HEK293T (cell line): ENCODE measurements at regions not wholly inside any gene's neighbourhood (a gene's known extent, or its start where the extent isn't known, plus 50 kb on each side); places are given as distances from the start of the nearest gene placed in this dataset.
"Not testable (repeated sequence)": the region's sequence is repeated elsewhere in the genome, so short reads cannot be mapped to it uniquely, and the experiment has no call there.

Experiments
- CTCF ChIA-PET: fragments of 350-600 bp; formaldehyde crosslinking; extraction: SDS; loops from one replicate; lab custom pipeline; 2021; ENCODE audit warnings: antibody characterized with exemption, inconsistent platforms; lab: Yijun Ruan, JAX
- POLR2A ChIA-PET: fragments of 350-600 bp; formaldehyde crosslinking; extraction: SDS; loops from one replicate; lab custom pipeline; 2020; ENCODE audit warnings: antibody characterized with exemption, inconsistent platforms; lab: Yijun Ruan, JAX
- DNase-seq: peaks from one replicate; pipeline ENCODE4 v3.0.0; 2012; ENCODE audit warnings: mixed read lengths; ENCODE audit errors: extremely low spot score
- ARNT ChIP-seq: fragments of 450-650 bp; IDR thresholded peaks from 2 replicates; pipeline ENCODE4 v1.6.1; 2017; ENCODE audit warnings: mild to moderate bottlenecking
- BHLHE40 ChIP-seq: fragments of 450-650 bp; IDR thresholded peaks from 2 replicates; pipeline ENCODE4 v1.6.1; 2016; ENCODE audit warnings: mild to moderate bottlenecking, moderate library complexity, borderline replicate concordance
- CTBP1 ChIP-seq: fragments of 450-650 bp; IDR thresholded peaks from 2 replicates; pipeline ENCODE4 v1.6.1; 2016; ENCODE audit warnings: borderline replicate concordance
- ELF4 ChIP-seq: fragments of 450-650 bp; IDR thresholded peaks from 2 replicates; pipeline ENCODE4 v1.6.1; 2017; ENCODE audit warnings: antibody characterized with exemption
- FOXA1 ChIP-seq: fragments of 450-650 bp; IDR thresholded peaks from 2 replicates; pipeline ENCODE4 v1.6.1; 2016; ENCODE audit warnings: mild to moderate bottlenecking
- FOXK2 ChIP-seq: fragments of 450-650 bp; IDR thresholded peaks from 2 replicates; pipeline ENCODE4 v1.6.1; 2016; ENCODE audit warnings: mild to moderate bottlenecking
- FOXM1 ChIP-seq: fragments of 450-650 bp; IDR thresholded peaks from 2 replicates; pipeline ENCODE4 v1.6.1; 2017; ENCODE audit warnings: mild to moderate bottlenecking, borderline replicate concordance
- HDGF ChIP-seq: fragments of 450-650 bp; IDR thresholded peaks from 2 replicates; pipeline ENCODE4 v1.6.1; 2017; ENCODE audit warnings: antibody characterized with exemption, borderline replicate concordance
- L3MBTL2 ChIP-seq: fragments of 450-650 bp; conservative IDR thresholded peaks from 2 replicates; pipeline ENCODE4 v1.6.1; 2016; ENCODE audit warnings: mild to moderate bottlenecking
- LEF1 ChIP-seq: fragments of 450-650 bp; IDR thresholded peaks from 2 replicates; pipeline ENCODE4 v1.6.1; 2017; ENCODE audit warnings: mild to moderate bottlenecking, borderline replicate concordance
- NFRKB ChIP-seq: fragments of 450-650 bp; IDR thresholded peaks from 2 replicates; pipeline ENCODE4 v1.6.1; 2016; ENCODE audit warnings: mild to moderate bottlenecking, moderate library complexity
- SP1 ChIP-seq: fragments of 450-650 bp; IDR thresholded peaks from 2 replicates; pipeline ENCODE4 v1.6.1; 2017
- SUZ12 ChIP-seq: fragments of 450-650 bp; IDR thresholded peaks from 2 replicates; pipeline ENCODE4 v1.6.1; 2016; ENCODE audit warnings: mild to moderate bottlenecking
- TARDBP ChIP-seq: fragments of 450-650 bp; IDR thresholded peaks from 2 replicates; pipeline ENCODE4 v1.6.1; 2016
- ZNF384 ChIP-seq: fragments of 450-650 bp; IDR thresholded peaks from 2 replicates; pipeline ENCODE4 v1.6.1; 2016
- TF ChIP-seq, protein P1 (sequence below): fragments of 450-650 bp; IDR thresholded peaks from 2 replicates; pipeline ENCODE4 v1.6.1; 2016

DNA sequence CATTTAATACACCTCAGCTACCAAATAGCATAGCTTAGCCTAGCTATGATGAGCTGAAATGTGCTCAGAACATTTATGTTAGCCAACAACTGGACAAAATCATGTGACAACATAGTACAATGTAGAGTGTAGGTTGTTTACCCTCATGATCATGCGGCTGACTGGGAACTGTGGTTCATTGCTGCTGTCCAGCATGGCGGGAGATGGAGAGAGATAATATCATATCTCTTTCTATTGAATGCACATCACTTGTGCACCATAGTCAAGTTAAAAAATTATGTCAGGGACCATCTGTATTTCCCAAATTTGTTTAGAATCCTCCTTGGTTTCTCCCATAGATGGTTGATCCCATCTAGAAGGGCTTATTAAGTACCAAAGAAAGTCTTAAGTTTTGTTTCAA, 151.1 kb upstream of the ELL2 start:
- TF ChIP-seq FOXK2 = no peak
- no peak for TF ChIP-seq L3MBTL2
- TF ChIP-seq, protein P1, sequence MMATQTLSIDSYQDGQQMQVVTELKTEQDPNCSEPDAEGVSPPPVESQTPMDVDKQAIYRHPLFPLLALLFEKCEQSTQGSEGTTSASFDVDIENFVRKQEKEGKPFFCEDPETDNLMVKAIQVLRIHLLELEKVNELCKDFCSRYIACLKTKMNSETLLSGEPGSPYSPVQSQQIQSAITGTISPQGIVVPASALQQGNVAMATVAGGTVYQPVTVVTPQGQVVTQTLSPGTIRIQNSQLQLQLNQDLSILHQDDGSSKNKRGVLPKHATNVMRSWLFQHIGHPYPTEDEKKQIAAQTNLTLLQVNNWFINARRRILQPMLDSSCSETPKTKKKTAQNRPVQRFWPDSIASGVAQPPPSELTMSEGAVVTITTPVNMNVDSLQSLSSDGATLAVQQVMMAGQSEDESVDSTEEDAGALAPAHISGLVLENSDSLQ = no peak
- no peak for TF ChIP-seq ZNF384
- no peak for DNase-seq
- POLR2A ChIA-PET = no interaction called here
- CTCF ChIA-PET = interaction anchor here (0.6 kb wide), 1 partner anchor 322 kb away, joined by 3 read pairs; no protein-coding TSS in a partner anchor

DNA sequence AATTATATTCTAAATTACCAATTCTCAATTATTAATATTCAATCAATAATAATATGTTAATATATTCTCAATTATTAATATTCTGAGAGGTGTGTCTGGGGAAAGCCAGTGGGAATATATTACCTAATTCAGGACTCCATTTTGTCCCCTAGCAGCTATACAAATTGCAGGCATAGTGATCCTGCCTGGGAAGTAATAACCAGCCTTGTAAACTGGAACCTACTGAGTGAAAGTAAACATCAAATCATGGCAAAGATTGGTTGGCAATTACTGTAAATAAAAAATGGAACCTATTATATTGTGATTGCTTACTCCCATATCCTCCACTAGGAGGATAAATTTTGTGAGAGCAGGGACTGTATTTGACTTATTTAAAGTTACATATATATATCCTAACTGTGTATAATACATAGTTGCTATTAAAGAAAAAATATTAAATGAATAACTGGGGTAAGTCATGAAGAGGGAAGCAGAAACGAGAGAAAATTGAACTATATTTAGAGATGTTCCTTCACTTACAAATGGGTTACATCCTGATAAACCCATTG, 150.5 kb upstream of the ELL2 start:
- CTCF ChIA-PET = interaction anchor here (1.0 kb wide), 1 partner anchor 8 kb away, joined by 3 read pairs; no protein-coding TSS in a partner anchor
- TF ChIP-seq FOXM1 (no peak), BHLHE40 (no peak), TARDBP (no peak), ELF4 (no peak), FOXA1 (no peak), L3MBTL2 (no peak), SP1 (no peak), ZNF384 (no peak), HDGF (no peak), SUZ12 (no peak), NFRKB (no peak), FOXK2 (no peak)
- TF ChIP-seq, protein P1 = no peak
- POLR2A ChIA-PET = no interaction called here
- DNase-seq = peak; percentile 27

DNA sequence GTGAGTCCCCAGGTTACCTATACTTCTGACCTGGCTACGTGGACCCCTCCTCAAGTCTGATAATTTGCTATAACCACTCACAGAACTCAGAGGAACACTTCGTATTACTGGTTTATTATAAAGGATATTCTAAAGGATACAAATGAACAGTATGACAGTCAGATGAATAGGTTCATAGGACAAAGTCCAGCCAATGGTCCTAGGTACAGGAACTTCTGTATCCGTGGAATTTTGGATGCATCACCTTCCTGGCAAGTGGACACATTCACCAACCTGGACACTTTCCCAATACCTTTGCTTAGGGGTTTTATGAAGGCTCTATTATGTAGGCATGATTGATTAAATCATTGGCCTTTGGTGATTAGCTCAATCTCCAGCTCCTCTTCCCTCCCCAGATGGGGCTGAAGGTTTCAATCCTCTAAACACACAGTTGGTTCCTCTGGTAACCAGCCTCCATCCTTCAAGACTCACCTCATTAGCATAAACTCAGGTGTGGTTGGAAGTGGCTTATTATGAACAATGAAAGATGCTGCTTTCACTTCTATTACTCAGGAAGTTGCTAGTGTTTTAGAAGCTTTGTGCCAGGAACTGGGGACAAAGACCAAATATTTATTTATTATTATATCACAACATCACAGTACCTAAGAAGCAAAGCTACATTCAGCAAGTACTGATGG, 149.6 kb upstream of the ELL2 start:
- ChIA-PET CTCF (interaction anchor here (1.0 kb wide), 1 partner anchor 9 kb away, joined by 3 read pairs; no protein-coding TSS in a partner anchor), POLR2A (no interaction called here)
- DNase-seq = no peak
- TF ChIP-seq SUZ12 (no peak), FOXM1 (no peak)

DNA sequence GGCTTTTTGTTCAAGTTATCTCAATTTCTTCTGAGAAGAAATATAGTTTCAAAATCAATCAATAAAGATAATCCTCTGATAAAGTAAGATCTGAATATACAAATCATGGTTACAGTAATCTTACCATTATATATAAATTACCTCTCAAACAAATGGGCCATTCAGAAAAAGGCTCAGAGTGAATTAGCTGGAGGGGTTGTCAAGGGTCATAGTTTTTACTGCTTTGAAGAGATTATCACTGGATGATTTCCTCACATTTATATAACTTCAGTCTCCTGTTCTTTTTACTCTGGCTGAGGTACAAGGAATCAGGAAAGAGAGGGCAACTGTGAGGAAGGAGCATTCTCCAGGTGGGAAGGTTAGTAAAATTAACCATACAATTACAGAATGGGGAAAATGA, 148.6 kb upstream of the ELL2 start:
- DNase-seq = no peak
- CTCF ChIA-PET = no interaction called here
- TF ChIP-seq TARDBP (no peak), LEF1 (no peak)
- POLR2A ChIA-PET = no interaction called here

DNA sequence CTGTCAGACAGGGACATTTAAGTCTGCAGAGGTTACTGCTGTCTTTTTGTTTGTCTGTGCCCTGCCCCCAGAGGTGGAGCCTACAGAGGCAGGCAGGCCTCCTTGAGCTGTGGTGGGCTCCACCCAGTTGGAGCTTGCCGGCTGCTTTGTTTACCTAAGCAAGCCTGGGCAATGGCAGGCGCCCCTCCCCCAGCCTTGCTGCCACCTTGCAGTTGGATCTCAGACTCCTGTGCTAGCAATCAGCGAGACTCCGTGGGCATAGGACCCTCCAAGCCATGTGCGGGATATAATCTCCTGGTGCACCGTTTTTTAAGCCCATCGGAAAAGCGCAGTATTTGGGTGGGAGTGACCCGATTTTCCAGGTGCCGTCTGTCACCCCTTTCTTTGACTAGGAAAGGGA, 147.0 kb upstream of the ELL2 start:
- POLR2A ChIA-PET, CTCF ChIA-PET: not testable (repeated sequence)

DNA sequence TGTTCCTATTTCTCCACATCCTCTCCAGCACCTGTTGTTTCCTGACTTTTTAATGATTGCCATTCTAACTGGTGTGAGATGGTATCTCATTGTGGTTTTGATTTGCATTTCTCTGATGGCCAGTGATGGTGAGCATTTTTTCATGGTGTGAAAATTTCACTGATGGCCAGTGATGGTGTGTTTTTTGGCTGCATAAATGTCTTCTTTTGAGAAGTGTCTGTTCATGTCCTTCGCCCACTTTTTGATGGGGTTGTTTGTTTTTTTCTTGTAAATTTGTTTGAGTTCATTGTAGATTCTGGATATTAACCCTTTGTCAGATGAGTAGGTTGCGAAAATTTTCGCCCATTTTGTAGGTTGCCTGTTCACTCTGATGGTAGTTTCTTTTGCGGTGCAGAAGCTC, 142.2 kb upstream of the ELL2 start:
- CTCF ChIA-PET, POLR2A ChIA-PET, DNase-seq: not testable (repeated sequence)

More for the DNA sequence above, 147.0 kb upstream of the ELL2 start:
- DNase-seq = not testable (repeated sequence)

DNA sequence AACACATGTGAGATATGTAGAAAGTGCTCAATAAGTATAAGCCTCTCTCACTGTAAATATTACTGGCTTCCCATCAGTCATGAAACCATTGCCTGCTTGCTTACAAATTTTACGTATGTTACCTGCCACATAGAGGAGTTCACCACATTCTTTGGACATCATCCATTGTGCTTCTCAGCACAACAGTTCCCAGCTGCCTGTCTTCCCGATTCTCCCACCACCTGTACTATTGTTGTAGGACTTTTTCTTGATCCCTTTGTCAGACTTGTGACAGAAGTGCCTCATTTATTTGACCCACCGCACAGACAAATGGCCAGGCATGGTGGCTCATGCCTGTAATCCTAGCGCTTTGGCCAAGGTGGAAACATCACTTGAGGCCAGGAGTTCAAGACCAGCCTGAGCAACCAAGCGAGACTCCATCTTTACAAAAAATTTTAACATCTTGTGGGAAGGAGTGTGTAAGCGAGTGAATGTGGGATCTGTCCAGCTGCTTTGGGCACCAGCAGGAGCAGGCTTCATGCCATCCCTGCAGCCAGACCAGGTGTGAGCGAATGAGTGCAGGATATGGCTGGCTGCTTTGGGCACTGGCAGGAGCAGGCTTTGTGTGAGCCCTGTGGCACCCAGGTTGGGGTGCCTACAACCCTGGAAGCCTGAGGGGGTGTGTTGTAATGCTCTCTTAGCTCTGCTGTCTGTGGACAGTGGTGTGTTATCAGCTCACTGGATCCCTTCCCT, 139.9 kb upstream of the ELL2 start:
- ChIA-PET POLR2A (no interaction called here), CTCF (interaction anchor here (0.6 kb wide), 1 partner anchor 35 kb away, joined by 3 read pairs; no protein-coding TSS in a partner anchor)
- DNase-seq = no peak
- TF ChIP-seq CTBP1 (no peak), SUZ12 (no peak), ARNT (no peak), HDGF (no peak), L3MBTL2 (no peak), ZNF384 (no peak), BHLHE40 (no peak), NFRKB (no peak), LEF1 (no peak), TARDBP (no peak)

DNA sequence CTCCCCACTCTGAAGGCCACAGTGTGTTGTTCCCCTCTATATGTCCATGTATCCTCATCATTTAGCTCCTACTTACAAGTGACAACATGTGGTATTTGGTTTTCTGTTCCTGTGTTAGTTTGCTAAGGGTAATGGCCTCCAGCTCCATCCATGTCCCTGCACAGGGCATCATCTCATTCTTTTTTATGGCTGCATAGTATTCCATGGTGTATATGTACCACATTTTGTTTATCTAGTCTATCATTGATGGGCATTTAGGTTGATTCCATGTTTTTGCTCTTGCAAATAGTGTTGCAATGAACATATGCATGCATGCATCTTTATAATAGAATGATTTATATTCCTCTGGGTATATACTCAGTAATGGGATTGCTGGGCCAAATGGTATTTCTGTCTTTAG, 135.8 kb upstream of the ELL2 start:
- POLR2A ChIA-PET, DNase-seq, CTCF ChIA-PET: not testable (repeated sequence)
